Thyroid gland (tissue), 4 donors: ENCODE measurements at regions not wholly inside any gene's neighbourhood (a gene's known extent, or its start where the extent isn't known, plus 50 kb on each side); places are given as distances from the start of the nearest gene placed in this dataset.

Source experiments
- CTCF ChIP-seq, 6 experiments: fragments of 200-600 bp in 3 of 6; fragments of 450-650 bp in 3 of 6; sonication (generic) in 3 of 6; IDR thresholded peaks; one replicate each; pipeline ENCODE4 v1.5.1; 2016 to 2019; ENCODE audit warnings: antibody characterized with exemption in 6 of 6, mild to moderate bottlenecking in 2 of 6, inconsistent platforms in 1 of 6, moderate library complexity in 1 of 6
- POLR2A ChIP-seq, 2 donors: fragments of 450-650 bp; IDR thresholded peaks; one replicate each; pipeline ENCODE4 v1.6.1; 2017; ENCODE audit warnings: antibody characterized with exemption in 2 of 2, mild to moderate bottlenecking in 2 of 2, moderate library complexity in 1 of 2

GRCh38 chr2:78710632-78711375, 314.7 kb upstream of the REG3G start:
- TF ChIP-seq CTCF (IDR thresholded peaks at IDR 0.05): no peak
- no peak for TF ChIP-seq POLR2A (IDR thresholded peaks at IDR 0.05)
